ENCODE measurements at regions not wholly inside any gene's neighbourhood (a gene's known extent, or its start where the extent isn't known, plus 50 kb on each side); places are given as distances from the start of the nearest gene placed in this dataset.

DNA sequence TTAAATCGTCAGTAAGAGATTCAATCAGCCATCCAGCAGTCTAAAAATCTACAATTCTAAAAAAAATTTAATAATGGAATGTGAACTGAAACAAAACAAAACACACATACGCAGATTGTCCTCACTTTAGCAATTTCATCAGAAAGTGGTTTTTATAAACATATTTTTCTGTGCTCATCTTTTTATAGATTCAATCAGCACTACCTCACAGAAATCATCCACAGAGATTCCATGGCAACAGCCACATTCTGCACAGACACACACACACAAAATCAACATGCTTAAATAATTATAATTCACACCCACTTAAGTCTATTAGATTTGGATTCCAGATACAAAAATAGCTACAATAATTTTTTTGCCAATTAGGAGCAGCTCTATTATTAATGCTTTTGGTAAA, 149.0 kb upstream of the KCNIP4 start:
- H3K27ac Mint-ChIP-seq (ENCODE audit: unreplicated experiment): no peak overlapping the region
- POLR2A ChIA-PET: no interaction called here
- no peaks in the 10 kb centered on the region for H3K36me3 Mint-ChIP-seq (ENCODE audit: insufficient read depth, unreplicated experiment)
- CTCF ChIA-PET: no interaction called here
- H3K36me3 ChIP-seq (ENCODE audit: control insufficient read depth, insufficient read depth, low read length): no peaks in the 10 kb centered on the region
- no peaks in the 10 kb centered on the region for H3K4me1 ChIP-seq
- no peaks in the 10 kb centered on the region for H3K4me1 Mint-ChIP-seq (ENCODE audit: low read depth, unreplicated experiment)
- no peaks in the 10 kb centered on the region for H3K27me3 ChIP-seq (replicated peaks; ENCODE audit: control insufficient read depth, insufficient read depth, low read length)
- intact Hi-C loops (cut with micrococcal nuclease; ENCODE audit: unreplicated experiment): no loop called here
- peaks cover 4% of the 10 kb centered on the region for H3K27me3 Mint-ChIP-seq (ENCODE audit: insufficient read depth, unreplicated experiment)
- DNase-seq: no peak
- no TSS peak for BruUV-seq (replicated peaks)
- no peaks in the 10 kb centered on the region for H3K9me3 Mint-ChIP-seq (ENCODE audit: unreplicated experiment)
- TF ChIP-seq, protein P1, sequence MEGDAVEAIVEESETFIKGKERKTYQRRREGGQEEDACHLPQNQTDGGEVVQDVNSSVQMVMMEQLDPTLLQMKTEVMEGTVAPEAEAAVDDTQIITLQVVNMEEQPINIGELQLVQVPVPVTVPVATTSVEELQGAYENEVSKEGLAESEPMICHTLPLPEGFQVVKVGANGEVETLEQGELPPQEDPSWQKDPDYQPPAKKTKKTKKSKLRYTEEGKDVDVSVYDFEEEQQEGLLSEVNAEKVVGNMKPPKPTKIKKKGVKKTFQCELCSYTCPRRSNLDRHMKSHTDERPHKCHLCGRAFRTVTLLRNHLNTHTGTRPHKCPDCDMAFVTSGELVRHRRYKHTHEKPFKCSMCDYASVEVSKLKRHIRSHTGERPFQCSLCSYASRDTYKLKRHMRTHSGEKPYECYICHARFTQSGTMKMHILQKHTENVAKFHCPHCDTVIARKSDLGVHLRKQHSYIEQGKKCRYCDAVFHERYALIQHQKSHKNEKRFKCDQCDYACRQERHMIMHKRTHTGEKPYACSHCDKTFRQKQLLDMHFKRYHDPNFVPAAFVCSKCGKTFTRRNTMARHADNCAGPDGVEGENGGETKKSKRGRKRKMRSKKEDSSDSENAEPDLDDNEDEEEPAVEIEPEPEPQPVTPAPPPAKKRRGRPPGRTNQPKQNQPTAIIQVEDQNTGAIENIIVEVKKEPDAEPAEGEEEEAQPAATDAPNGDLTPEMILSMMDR (IDR thresholded peaks at IDR 0.05; ENCODE audit: insufficient read depth in 1 of 2, low read depth in 1 of 2, low read length in 1 of 2, severe bottlenecking in 1 of 2, unreplicated experiment in 1 of 2): no peak
- no peak overlapping the region for H3K4me3 Mint-ChIP-seq (ENCODE audit: unreplicated experiment)
- H3K4me3 ChIP-seq (ENCODE audit: low read depth, low read length): no peak overlapping the region
- H3K9me3 ChIP-seq: no peaks in the 10 kb centered on the region

DNA sequence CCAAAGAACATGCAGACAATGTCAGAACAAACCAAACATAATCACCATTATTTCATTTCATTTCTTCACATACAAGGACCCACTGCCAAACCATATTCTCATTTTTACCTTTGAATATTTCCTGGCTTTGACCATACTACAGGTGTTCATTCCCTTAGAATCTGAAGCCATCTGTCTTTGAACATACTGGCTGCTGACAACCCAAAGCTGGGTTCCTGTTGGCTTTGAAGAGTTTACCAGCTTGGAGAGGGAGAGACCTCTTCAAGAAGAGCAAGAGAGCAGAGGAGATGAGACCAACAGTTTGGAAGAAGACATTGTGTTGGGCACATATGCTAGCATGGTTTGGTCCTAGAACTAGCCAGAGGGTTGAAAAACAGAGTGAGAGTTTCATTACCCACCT, 145.6 kb upstream of the KCNIP4 start:
- H3K4me1 Mint-ChIP-seq (ENCODE audit: low read depth, unreplicated experiment): no peaks in the 10 kb centered on the region
- TF ChIP-seq, protein P1 (IDR thresholded peaks at IDR 0.05; ENCODE audit: insufficient read depth in 1 of 2, low read depth in 1 of 2, low read length in 1 of 2, severe bottlenecking in 1 of 2, unreplicated experiment in 1 of 2): no peak

DNA sequence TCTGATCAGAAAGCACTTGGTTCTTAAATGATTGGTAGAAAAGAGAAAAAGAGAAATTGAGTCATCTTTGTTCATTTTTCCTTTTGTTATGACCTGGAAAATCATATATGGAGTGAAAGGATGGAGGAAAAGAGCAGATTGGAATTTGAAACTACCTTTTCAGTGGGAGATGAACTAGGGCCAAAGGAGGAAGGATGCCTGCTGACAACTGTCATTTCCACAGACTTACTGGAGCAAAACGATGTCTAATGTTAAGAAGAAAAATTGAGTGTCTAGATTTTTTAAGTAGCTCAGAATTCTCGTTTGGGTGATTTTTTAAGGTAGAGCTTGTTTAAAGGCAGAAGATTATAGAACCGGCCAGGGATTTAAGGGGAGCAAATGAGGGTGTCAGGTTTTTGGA, 144.6 kb upstream of the KCNIP4 start:
- Histone ChIP-seq H3K4me1 (no peaks in the 10 kb centered on the region), H3K9me3 (no peaks in the 10 kb centered on the region), H3K27me3 (replicated peaks; ENCODE audit: control insufficient read depth, insufficient read depth, low read length) (no peaks in the 10 kb centered on the region), H3K4me3 (ENCODE audit: low read depth, low read length) (no peak overlapping the region), H3K36me3 (ENCODE audit: control insufficient read depth, insufficient read depth, low read length) (no peaks in the 10 kb centered on the region)
- DNase-seq: no peak
- intact Hi-C loops (cut with micrococcal nuclease; ENCODE audit: unreplicated experiment): no loop called here
- Mint-ChIP-seq H3K4me3 (ENCODE audit: unreplicated experiment) (no peak overlapping the region), H3K27me3 (ENCODE audit: insufficient read depth, unreplicated experiment) (no peaks in the 10 kb centered on the region), H3K36me3 (ENCODE audit: insufficient read depth, unreplicated experiment) (no peaks in the 10 kb centered on the region), H3K9me3 (ENCODE audit: unreplicated experiment) (no peaks in the 10 kb centered on the region), H3K27ac (ENCODE audit: unreplicated experiment) (no peak overlapping the region), H3K4me1 (ENCODE audit: low read depth, unreplicated experiment) (no peaks in the 10 kb centered on the region)
- CTCF ChIA-PET: no interaction called here
- TF ChIP-seq, protein P1 (IDR thresholded peaks at IDR 0.05; ENCODE audit: insufficient read depth in 1 of 2, low read depth in 1 of 2, low read length in 1 of 2, severe bottlenecking in 1 of 2, unreplicated experiment in 1 of 2): no peak
- BruUV-seq (replicated peaks): no TSS peak
- POLR2A ChIA-PET: no interaction called here

More for the DNA sequence above, 145.6 kb upstream of the KCNIP4 start:
- BruUV-seq (replicated peaks): no TSS peak
- ChIA-PET POLR2A (no interaction called here), CTCF (no interaction called here)
- Mint-ChIP-seq H3K27me3 (ENCODE audit: insufficient read depth, unreplicated experiment) (peaks cover 4% of the 10 kb centered on the region), H3K36me3 (ENCODE audit: insufficient read depth, unreplicated experiment) (no peaks in the 10 kb centered on the region), H3K9me3 (ENCODE audit: unreplicated experiment) (no peaks in the 10 kb centered on the region), H3K27ac (ENCODE audit: unreplicated experiment) (no peak overlapping the region), H3K4me3 (ENCODE audit: unreplicated experiment) (no peak overlapping the region)
- no peaks in the 10 kb centered on the region for H3K36me3 ChIP-seq (ENCODE audit: control insufficient read depth, insufficient read depth, low read length)
- no peaks in the 10 kb centered on the region for H3K9me3 ChIP-seq
- DNase-seq: no peak
- intact Hi-C loops (cut with micrococcal nuclease; ENCODE audit: unreplicated experiment): no loop called here
- H3K4me3 ChIP-seq (ENCODE audit: low read depth, low read length): no peak overlapping the region
- no peaks in the 10 kb centered on the region for H3K4me1 ChIP-seq
- no peaks in the 10 kb centered on the region for H3K27me3 ChIP-seq (replicated peaks; ENCODE audit: control insufficient read depth, insufficient read depth, low read length)
